ENCODE measurements at regions not wholly inside any gene's neighbourhood (a gene's known extent, or its start where the extent isn't known, plus 50 kb on each side); places are given as distances from the start of the nearest gene placed in this dataset.
"Not testable (repeated sequence)": the region's sequence is repeated elsewhere in the genome, so short reads cannot be mapped to it uniquely, and the experiment has no call there.

DNA sequence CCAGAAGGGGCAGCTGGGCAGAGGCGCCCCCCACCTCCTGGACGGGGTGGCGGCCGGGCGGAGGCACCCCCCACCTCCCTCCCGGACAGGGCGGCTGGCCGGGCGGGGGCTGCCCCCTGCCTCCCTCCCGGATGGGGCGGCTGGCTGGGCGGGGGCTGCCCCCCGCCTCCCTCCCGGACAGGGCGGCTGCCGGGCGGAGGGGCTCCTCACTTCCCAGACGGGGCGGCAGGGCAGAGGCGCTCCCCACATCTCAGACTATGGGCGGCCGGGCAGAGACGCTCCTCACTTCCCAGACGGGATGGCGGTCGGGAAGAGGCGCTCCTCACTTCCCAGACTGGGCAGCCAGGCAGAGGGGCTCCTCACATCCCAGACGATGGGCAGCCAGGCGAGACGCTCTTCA is 93.0 kb downstream of the TMEM168 start:
- H3K79me2 ChIP-seq (ENCODE audit: insufficient read depth, low read length); H3K9ac ChIP-seq (ENCODE audit: insufficient read depth, low read depth, low read length); CTCF ChIA-PET (ENCODE audit: low intra/inter-chr PET ratio, low total read pairs); H3K27me3 ChIP-seq (ENCODE audit: control insufficient read depth in 1 of 2, insufficient read depth in 2 of 2, low read length in 2 of 2); H4K20me1 ChIP-seq (ENCODE audit: insufficient read depth, low read length); DNase-seq (ENCODE audit: low spot score); BruUV-seq (replicated peaks); H3K36me3 ChIP-seq (replicated peaks in 1 of 2; ENCODE audit: control insufficient read depth in 1 of 2, insufficient read depth in 2 of 2, low read length in 2 of 2); ATAC-seq; H2AFZ ChIP-seq (ENCODE audit: low read length); intact Hi-C loops (cut with micrococcal nuclease; ENCODE audit: unreplicated experiment); H3K4me1 ChIP-seq (ENCODE audit: insufficient read depth, low read length); FAIRE-seq; H3K9me3 ChIP-seq (ENCODE audit: low read length); H3K27ac ChIP-seq (ENCODE audit: extremely low read length, insufficient read depth, low read length); POLR2A ChIA-PET; in situ Hi-C loops (cut with HindIII; ENCODE audit: extremely low pct_ligation_motif_present, low pct_unique_long_range_greater_than_20kb); H3K4me3 ChIP-seq (replicated peaks in 1 of 3; ENCODE audit: insufficient read depth in 1 of 3, low read depth in 2 of 3, low read length in 3 of 3); H3K4me2 ChIP-seq (ENCODE audit: low read depth, low read length): not testable (repeated sequence)
- WGBS (ENCODE audit: low lambda C conversion rate), result 60% methylated on average over 1 of the region's 30 CpGs

DNA sequence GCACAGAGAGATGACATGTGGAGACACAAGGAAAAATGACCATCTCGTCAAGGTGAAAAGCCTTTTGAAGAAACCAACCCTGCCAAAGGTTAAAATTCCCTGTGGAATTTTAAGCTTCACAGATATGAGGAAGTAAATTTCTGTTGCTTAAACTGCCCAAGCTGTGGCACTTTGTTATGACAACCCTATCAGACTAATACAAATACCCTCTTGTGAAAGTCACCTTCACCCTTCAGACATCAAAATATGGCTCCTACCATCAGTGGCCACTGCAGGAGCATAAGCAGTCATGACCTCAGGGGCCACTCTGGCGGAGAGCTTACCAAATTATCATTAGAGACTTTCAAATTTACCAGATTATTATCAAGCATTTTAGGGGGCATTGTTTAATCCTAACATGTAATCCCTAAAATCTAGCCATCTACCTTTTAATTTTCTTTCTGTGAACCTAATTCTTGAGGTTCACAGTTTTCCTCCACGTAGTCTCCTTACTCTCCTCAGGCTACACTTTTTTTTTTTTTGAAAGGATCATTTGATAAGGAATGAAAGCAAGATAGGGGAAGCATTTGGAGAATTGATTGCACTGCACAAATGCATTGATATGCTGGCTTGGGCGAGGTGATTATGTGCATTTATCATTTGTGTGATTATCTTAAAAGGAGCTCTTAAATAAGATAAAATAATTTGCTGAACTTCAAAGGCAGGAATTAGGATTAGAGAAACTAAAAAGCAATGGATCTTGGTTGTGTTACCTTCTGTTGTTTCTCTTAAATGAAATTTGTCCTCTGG is 90.3 kb downstream of the TMEM168 start:
- Histone ChIP-seq H3K4me2 (ENCODE audit: low read depth, low read length) (no peak overlapping the region), H3K4me1 (ENCODE audit: insufficient read depth, low read length) (no peaks in the 10 kb centered on the region), H3K36me3 (replicated peaks in 1 of 2; ENCODE audit: control insufficient read depth in 1 of 2, insufficient read depth in 2 of 2, low read length in 2 of 2) (no peaks in the 10 kb centered on the region), H4K20me1 (ENCODE audit: insufficient read depth, low read length) (no peaks in the 10 kb centered on the region), H3K27ac (ENCODE audit: extremely low read length, insufficient read depth, low read length) (no peak overlapping the region), H3K79me2 (ENCODE audit: insufficient read depth, low read length) (no peaks in the 10 kb centered on the region), H3K27me3 (ENCODE audit: control insufficient read depth in 1 of 2, insufficient read depth in 2 of 2, low read length in 2 of 2) (no peaks in the 10 kb centered on the region; a peak in 1 of 5 replicates), H3K4me3 (replicated peaks in 1 of 3; ENCODE audit: insufficient read depth in 1 of 3, low read depth in 2 of 3, low read length in 3 of 3) (no peak overlapping the region), H3K9me3 (ENCODE audit: low read length) (no peaks in the 10 kb centered on the region), H3K9ac (ENCODE audit: insufficient read depth, low read depth, low read length) (no peak overlapping the region), H2AFZ (ENCODE audit: low read length) (no peak overlapping the region)
- WGBS (ENCODE audit: low lambda C conversion rate), result 4% methylated on average over 4 of the region's 4 CpGs
- ATAC-seq (no peak), FAIRE-seq (no peak), DNase-seq (ENCODE audit: low spot score) (no peak)
- POLR2A ChIA-PET, result no interaction called here
- BruUV-seq (replicated peaks), result no TSS peak
- CTCF ChIA-PET (ENCODE audit: low intra/inter-chr PET ratio, low total read pairs), result no interaction called here
- in situ Hi-C loops (cut with HindIII; ENCODE audit: extremely low pct_ligation_motif_present, low pct_unique_long_range_greater_than_20kb), result no loop called here
- intact Hi-C loops (cut with micrococcal nuclease; ENCODE audit: unreplicated experiment), result no loop called here
- TF ChIP-seq ZBTB7A (CRISPR knock-in tag; IDR thresholded peaks at IDR 0.05) (no peak), CBFB (CRISPR knock-in tag; IDR thresholded peaks at IDR 0.05) (no peak), ZNF747 (CRISPR knock-in tag; IDR thresholded peaks at IDR 0.05; ENCODE audit: borderline replicate concordance) (no peak), JUND (CRISPR knock-in tag; IDR thresholded peaks at IDR 0.05) (no peak), ELF1 (CRISPR knock-in tag; IDR thresholded peaks at IDR 0.05) (no peak), ZNF766 (CRISPR knock-in tag; IDR thresholded peaks at IDR 0.05; ENCODE audit: borderline replicate concordance) (no peak)
- TF ChIP-seq, protein P1, sequence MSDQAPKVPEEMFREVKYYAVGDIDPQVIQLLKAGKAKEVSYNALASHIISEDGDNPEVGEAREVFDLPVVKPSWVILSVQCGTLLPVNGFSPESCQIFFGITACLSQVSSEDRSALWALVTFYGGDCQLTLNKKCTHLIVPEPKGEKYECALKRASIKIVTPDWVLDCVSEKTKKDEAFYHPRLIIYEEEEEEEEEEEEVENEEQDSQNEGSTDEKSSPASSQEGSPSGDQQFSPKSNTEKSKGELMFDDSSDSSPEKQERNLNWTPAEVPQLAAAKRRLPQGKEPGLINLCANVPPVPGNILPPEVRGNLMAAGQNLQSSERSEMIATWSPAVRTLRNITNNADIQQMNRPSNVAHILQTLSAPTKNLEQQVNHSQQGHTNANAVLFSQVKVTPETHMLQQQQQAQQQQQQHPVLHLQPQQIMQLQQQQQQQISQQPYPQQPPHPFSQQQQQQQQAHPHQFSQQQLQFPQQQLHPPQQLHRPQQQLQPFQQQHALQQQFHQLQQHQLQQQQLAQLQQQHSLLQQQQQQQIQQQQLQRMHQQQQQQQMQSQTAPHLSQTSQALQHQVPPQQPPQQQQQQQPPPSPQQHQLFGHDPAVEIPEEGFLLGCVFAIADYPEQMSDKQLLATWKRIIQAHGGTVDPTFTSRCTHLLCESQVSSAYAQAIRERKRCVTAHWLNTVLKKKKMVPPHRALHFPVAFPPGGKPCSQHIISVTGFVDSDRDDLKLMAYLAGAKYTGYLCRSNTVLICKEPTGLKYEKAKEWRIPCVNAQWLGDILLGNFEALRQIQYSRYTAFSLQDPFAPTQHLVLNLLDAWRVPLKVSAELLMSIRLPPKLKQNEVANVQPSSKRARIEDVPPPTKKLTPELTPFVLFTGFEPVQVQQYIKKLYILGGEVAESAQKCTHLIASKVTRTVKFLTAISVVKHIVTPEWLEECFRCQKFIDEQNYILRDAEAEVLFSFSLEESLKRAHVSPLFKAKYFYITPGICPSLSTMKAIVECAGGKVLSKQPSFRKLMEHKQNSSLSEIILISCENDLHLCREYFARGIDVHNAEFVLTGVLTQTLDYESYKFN (CRISPR knock-in tag; conservative IDR thresholded peaks at IDR 0.05), result no peak
- TF ChIP-seq, protein P2, sequence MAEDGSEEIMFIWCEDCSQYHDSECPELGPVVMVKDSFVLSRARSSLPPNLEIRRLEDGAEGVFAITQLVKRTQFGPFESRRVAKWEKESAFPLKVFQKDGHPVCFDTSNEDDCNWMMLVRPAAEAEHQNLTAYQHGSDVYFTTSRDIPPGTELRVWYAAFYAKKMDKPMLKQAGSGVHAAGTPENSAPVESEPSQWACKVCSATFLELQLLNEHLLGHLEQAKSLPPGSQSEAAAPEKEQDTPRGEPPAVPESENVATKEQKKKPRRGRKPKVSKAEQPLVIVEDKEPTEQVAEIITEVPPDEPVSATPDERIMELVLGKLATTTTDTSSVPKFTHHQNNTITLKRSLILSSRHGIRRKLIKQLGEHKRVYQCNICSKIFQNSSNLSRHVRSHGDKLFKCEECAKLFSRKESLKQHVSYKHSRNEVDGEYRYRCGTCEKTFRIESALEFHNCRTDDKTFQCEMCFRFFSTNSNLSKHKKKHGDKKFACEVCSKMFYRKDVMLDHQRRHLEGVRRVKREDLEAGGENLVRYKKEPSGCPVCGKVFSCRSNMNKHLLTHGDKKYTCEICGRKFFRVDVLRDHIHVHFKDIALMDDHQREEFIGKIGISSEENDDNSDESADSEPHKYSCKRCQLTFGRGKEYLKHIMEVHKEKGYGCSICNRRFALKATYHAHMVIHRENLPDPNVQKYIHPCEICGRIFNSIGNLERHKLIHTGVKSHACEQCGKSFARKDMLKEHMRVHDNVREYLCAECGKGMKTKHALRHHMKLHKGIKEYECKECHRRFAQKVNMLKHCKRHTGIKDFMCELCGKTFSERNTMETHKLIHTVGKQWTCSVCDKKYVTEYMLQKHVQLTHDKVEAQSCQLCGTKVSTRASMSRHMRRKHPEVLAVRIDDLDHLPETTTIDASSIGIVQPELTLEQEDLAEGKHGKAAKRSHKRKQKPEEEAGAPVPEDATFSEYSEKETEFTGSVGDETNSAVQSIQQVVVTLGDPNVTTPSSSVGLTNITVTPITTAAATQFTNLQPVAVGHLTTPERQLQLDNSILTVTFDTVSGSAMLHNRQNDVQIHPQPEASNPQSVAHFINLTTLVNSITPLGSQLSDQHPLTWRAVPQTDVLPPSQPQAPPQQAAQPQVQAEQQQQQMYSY (CRISPR knock-in tag; IDR thresholded peaks at IDR 0.05), result no peak
- TF ChIP-seq, protein P3, sequence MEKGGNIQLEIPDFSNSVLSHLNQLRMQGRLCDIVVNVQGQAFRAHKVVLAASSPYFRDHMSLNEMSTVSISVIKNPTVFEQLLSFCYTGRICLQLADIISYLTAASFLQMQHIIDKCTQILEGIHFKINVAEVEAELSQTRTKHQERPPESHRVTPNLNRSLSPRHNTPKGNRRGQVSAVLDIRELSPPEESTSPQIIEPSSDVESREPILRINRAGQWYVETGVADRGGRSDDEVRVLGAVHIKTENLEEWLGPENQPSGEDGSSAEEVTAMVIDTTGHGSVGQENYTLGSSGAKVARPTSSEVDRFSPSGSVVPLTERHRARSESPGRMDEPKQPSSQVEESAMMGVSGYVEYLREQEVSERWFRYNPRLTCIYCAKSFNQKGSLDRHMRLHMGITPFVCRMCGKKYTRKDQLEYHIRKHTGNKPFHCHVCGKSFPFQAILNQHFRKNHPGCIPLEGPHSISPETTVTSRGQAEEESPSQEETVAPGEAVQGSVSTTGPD (CRISPR knock-in tag; IDR thresholded peaks at IDR 0.05), result no peak

All from HepG2 (cell line).